Activated CD4-positive, CD25-positive, alpha-beta regulatory T cell treated with anti-CD3 and anti-CD28 coated beads, Interleukin-2, amount 50 U/mL, for 24 hours (primary cell): ENCODE measurements at regions not wholly inside any gene's neighbourhood (a gene's known extent, or its start where the extent isn't known, plus 50 kb on each side); places are given as distances from the start of the nearest gene placed in this dataset.

ENCODE experiments used
- ATAC-seq, 2 donors: fragments of 150-1000 bp; cut with Tn5 transposase; one replicate each; pipeline ENCODE4 v1.10.0; 2021; ENCODE audit warnings: mild to moderate bottlenecking in 1 of 2, moderate library complexity in 1 of 2

DNA sequence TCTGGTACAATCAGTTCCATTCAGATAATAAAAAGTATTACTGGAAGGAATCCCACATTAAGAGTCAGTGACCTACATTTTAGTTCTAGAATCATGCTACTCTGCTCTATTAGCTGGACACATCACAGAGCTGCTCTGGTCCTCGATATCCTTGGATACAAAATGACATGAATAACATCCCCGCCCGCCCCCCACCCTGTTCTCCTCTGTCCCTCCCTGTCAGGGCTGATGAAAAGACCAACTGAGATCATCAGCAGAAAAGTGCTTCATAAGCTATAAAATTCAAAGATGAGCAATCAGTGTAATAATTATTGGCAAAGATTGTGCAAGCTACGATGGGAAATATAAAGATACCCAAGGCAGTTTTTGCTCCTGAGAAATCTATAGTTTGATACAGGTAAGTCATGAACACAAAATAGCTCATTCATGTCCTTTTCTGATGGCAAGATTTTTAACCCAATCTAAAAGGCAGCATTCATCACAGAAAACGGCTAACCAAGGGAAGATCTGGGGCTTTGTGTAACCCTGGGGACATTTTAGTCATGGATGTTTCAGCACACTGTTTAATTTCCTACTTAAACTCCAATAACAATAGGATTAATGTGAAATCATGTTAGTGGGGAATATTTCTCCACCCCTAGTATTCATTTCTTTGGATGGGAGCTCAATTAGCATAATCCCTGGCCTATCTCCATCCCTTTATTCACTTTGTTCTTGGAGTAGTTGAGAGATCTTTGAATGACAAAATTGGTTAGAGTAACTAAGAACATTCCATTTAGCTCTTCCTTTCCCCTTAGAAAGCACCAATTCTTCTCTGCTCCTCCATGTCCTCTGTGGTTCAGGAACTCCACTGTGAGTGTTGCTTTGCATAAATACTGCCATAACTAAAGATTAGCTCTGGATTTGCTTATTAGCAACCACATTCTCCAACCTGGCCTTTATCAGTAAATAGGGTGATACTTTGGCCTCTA lies 459.4 kb upstream of the GRIA1 start:
- ATAC-seq, result no peak

- no peak for ATAC-seq
Measured at GRCh38 chr5:153039501-153039900, 451.0 kb upstream of the GRIA1 start.

- no peak for ATAC-seq
Measured at GRCh38 chr5:153043886-153044285, 446.6 kb upstream of the GRIA1 start.

DNA sequence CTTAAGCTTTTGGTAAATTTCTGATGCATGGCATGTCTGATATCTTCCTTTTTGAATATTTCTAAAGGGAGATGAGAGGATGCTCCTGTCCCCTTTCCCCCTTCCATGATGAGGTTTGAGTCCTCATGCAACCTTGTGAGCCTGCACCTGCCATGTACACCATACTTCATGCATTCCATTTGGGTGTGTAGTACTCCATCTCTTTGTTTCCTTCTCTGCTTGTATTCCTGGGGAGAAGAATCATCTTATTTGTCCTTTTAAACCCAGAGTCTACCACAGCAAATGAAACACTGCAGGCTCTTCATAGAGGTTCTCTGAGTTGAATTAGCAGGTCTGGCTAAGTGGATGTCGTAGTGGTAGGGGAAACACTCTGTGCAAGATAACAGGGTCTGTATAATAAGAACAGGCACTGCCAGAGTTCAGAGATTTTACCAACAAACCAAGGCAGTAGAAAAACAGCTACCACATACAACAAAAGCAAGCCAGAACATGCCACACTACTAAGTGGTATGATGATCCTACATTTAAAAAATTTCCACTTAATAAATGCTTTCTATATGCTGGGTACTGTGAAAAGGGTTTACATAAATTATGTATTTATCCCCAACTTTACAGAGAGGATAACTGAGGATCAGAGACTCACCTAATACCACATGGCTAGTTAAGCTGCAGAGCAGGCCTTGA lies 439.8 kb upstream of the GRIA1 start:
- no peak for ATAC-seq

DNA sequence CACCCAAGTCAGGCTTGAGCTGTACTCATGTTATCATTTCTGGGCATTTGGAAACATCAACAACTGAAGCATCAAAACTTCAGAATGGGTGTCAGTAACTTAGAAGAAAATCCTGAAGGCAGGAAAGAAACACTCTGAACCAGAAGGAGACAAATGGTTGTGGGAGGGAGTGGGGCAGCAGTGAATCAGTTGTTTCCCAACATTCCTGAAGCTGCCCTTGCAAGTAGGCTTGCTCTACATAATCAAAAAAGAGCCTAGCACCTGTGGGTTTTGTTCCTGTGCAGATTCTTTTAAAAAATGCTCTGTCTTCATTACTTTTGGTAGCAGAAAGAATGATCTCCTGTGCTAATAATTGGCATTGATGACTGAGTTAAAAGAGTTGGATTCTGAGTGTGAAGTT lies 424.2 kb upstream of the GRIA1 start:
- no peak for ATAC-seq

DNA sequence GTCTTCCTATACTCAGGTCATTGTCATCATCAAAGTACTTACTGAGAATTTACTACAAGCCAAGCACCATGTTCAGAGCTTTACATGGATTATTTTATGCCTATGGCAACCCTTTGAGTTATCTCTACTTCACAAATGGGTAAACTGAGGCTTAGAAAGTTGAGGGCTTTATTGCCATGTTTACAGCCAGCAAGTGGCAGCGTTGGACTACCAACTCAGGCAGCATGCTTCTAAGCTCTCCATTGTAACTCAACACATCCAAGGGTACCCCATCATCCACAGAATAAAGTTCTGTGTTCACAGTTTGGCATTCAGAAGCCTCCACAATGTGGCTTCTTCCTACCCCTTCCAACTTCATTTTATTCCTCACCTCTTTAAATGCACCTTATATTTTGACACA lies 422.6 kb upstream of the GRIA1 start:
- ATAC-seq, result no peak

- no peak for ATAC-seq
Measured at GRCh38 chr5:153079396-153079795, 411.1 kb upstream of the GRIA1 start.

DNA sequence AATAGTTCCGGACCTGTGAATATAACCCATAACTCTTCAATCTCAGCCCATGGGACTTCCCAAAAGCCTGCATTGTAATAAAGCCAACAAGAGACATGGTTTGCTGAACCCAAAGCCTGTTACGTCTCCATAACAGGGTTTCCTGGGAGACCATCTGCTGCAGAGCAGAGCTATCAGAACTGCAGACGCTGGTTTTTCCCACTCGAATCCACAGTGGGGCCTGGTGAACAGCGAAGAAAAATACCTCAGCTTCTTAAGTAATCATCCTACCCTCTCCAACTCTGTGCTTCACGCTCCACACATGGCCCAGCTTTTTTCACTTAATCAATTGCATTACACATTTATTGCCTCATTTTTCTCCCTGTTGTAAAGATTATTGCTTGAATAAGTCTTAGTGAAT lies 409.5 kb upstream of the GRIA1 start:
- ATAC-seq, result no peak

GRCh38 chr5:153081385-153081784 lies 409.1 kb upstream of the GRIA1 start:
- ATAC-seq, result no peak

DNA sequence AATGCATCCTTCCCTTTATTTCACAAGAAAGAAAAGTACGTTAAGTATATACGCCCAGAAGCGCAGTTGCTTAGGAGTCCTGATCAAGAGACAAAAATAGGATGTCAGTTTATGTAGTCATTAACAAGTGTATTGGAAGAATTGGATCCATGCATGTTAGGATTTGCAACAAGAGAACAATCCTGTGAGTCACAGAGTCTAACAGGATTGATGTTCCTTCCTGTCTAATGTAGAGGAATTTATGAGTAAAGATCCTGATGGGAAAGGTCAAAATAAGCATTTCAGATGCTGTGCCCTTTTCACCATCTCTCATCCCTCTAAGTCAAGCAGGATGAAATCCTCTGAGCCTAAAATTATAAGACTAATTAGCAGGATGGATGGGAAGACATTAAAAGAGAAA lies 406.0 kb upstream of the GRIA1 start:
- no peak for ATAC-seq

- no peak for ATAC-seq
Measured at GRCh38 chr5:153086486-153086885, 404.0 kb upstream of the GRIA1 start.

DNA sequence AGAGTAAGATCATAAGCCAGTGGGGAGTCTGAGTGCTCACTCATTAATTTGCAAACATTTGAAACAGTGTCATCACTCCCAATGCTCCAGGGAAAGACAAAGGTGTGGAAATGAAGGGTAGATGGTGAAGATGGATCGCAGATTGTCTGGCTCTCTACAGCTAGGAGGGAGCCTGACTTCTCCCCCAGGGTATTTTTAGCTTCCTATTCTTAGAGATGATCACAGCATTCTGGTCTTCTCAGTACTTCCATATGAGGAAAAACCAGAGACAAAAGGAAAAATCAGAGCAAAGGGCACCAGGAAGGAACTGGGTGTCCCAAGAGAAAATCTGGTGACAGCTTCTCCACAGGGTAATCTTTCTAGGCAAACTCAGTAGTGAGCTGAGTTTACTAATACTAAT lies 401.9 kb upstream of the GRIA1 start:
- no peak for ATAC-seq

- ATAC-seq, result no peak
Measured at GRCh38 chr5:153094333-153094732, 396.1 kb upstream of the GRIA1 start.

DNA sequence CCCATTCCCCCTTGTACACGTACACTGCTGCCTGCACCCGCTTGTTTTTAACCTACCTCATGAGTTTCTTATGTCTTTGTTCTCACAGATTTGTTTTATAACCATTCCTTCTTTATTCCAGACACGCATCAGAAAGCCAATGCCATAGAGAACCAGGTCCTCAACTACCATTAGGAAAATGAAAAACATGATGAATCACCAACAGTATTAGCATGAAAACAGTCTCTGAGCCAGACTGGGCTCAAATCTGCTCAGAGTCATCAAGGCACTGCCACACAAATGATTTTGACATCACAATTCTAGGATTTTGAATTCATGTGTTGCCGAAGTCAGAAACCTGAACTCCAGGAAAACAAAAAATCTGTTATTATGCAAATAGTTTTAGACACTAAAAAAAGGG lies 394.1 kb upstream of the GRIA1 start:
- no peak for ATAC-seq

GRCh38 chr5:153099328-153099727 lies 391.1 kb upstream of the GRIA1 start:
- ATAC-seq, result no peak

DNA sequence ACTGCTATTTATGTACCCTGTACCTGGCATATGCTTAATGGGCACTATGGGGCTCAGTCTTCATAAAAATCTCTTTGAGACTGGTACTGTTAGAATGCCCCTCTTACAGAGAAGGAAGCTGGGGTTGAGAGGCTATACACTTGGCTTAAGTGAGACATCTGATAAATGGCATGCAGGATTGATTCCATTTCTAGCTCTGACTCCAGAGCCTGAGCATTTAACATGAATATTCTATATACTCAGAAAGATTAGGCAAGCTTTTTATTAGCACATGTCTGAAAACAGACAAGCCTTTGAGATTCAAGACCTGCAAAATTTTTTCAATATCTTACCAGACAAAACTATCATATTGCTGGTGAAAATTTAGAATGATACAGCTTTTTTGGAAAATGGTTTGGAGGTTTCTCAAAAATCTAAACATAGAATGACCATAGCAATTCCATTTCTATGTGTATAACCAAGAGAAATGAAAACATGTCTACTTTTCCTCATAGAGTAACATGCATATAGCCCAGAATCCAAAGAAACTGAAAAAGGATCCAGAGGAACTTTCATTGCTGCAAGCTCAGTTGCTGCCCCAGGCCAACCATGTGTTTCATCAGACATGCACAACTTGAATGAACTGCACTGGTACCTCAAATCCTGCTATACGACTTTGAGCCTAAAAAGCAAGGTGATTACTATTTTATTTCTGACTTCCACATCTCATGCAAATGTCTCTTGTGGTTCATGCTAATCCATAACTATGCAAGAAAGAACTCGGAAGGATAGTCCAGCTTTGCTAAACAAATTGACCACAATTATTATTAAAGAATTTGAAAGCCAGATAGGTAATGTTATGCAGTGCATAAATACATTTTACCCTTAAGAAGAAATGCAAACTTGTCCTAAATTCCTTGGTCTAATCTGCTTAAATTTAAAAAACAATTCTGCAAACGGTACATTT lies 389.0 kb upstream of the GRIA1 start:
- ATAC-seq, result no peak

- ATAC-seq, result no peak
Measured at GRCh38 chr5:153116916-153117315, 373.6 kb upstream of the GRIA1 start.

- ATAC-seq, result no peak
Measured at GRCh38 chr5:153118018-153118417, 372.5 kb upstream of the GRIA1 start.

GRCh38 chr5:153122403-153122802 lies 368.1 kb upstream of the GRIA1 start:
- no peak for ATAC-seq

GRCh38 chr5:153130296-153130695 lies 360.2 kb upstream of the GRIA1 start:
- no peak for ATAC-seq

DNA sequence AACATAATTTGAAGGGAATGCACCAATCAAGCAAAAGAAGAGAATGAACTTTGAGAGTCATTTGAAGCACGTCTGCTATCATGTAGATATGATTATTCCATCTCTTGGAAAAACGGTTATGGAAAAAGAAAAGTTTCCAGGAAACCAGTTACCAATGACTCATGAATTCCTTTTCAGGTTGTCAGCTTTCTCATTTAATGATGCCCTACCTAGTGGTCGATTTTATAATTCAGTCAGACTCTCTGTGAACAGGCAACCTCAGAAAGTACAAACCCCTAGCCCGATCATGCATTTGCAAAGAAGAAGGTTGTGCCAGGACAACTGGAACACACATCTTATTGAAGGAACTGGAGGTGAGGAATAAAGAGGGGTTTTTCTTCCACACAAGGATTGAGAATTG lies 355.1 kb upstream of the GRIA1 start:
- ATAC-seq, result no peak

DNA sequence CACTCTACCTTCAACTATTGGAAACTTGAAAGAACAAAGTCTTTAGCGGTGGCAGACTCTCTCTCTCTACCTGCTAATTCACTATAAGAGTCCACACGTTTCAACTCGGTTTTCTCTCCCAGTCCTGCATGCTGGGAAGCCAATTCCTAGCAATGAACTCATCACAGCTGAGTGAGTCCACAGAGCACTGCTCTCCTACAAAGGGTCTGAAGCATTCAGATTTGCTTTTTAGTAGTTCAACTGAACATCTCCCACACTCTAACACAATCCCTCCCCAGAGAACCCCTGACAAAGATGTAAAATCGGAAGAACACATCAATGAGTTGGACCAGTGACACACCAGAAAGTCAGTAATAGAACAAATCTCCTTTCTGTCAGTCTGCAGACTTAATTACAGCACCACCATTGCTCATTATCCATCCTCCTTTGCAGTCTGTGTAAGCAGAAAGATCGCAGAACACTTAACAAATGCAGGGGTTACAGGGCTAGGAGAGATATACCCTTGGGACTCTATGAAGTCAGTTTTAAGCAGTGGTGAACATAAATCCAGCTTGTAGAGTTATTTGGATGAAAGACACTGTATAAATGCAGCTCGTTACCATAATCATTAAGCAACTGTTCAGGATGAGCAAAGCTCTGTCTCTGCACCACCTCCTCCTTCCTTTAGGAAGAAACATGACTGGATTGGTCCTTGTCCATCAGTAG lies 353.4 kb upstream of the GRIA1 start:
- no peak for ATAC-seq
